Smooth muscle cell (in vitro differentiated cells): ENCODE measurements at regions not wholly inside any gene's neighbourhood (a gene's known extent, or its start where the extent isn't known, plus 50 kb on each side); places are given as distances from the start of the nearest gene placed in this dataset.

Experiments
- DNase-seq: peaks from one replicate; lab custom pipeline; 2025; ENCODE audit not compliant: unreplicated experiment; lab: John Stamatoyannopoulos, UW
- H2AFZ ChIP-seq: fragments of 200-600 bp; sonication (generic); 2 replicates; pipeline ENCODE4 v1.6.0; 2016; ENCODE audit warnings: antibody characterized with exemption, low read depth, mild to moderate bottlenecking
- H3F3A ChIP-seq: fragments of 200-600 bp; sonication (generic); 2 replicates; pipeline ENCODE4 v1.6.0; 2017; ENCODE audit warnings: antibody characterized with exemption, low read depth
- H3K27ac ChIP-seq: fragments of 200-600 bp; sonication (generic); 2 replicates; pipeline ENCODE4 v1.5.1; 2016; ENCODE audit warnings: low read depth, mild to moderate bottlenecking
- H3K27me3 ChIP-seq: fragments of 200-600 bp; sonication (generic); 2 replicates; pipeline ENCODE4 v1.6.1; 2016; ENCODE audit warnings: low read depth, mild to moderate bottlenecking
- H3K36me3 ChIP-seq: fragments of 200-600 bp; sonication (generic); 2 replicates; pipeline ENCODE4 v1.5.1; 2016; ENCODE audit warnings: low read depth
- H3K4me1 ChIP-seq: fragments of 200-600 bp; sonication (generic); 2 replicates; pipeline ENCODE4 v1.5.1; 2016; ENCODE audit warnings: low read depth
- H3K4me2 ChIP-seq: fragments of 200-600 bp; sonication (generic); 2 replicates; pipeline ENCODE4 v1.6.0; 2016; ENCODE audit warnings: mild to moderate bottlenecking
- H3K4me3 ChIP-seq: fragments of 200-600 bp; sonication (generic); 2 replicates; pipeline ENCODE4 v1.5.1; 2016; ENCODE audit warnings: mild to moderate bottlenecking
- H3K79me2 ChIP-seq: fragments of 200-600 bp; sonication (generic); 2 replicates; pipeline ENCODE4 v1.6.0; 2016; ENCODE audit warnings: low read depth, mild to moderate bottlenecking
- H3K9ac ChIP-seq: fragments of 200-600 bp; sonication (generic); 2 replicates; pipeline ENCODE4 v1.6.0; 2016; ENCODE audit warnings: low read depth
- H3K9me3 ChIP-seq: fragments of 200-600 bp; sonication (generic); replicated peaks from 2 replicates; pipeline ENCODE4 v1.5.1; 2016; ENCODE audit warnings: low read depth
- H4K20me1 ChIP-seq: fragments of 200-600 bp; sonication (generic); 2 replicates; pipeline ENCODE4 v1.6.0; 2016; ENCODE audit warnings: low read depth
- WGBS: methylation state at CpG from one replicate; pipeline ENCODE4 v1.1.7; 2016; ENCODE audit warnings: low lambda C conversion rate; 5-methylcytosine and 5-hydroxymethylcytosine counted together
- TF ChIP-seq, protein P1 (sequence below): fragments of 200-600 bp; sonication (generic); IDR thresholded peaks from 2 replicates; pipeline ENCODE4 v1.5.1; 2017; ENCODE audit warnings: borderline replicate concordance, mild to moderate bottlenecking, antibody characterized with exemption; ENCODE audit not compliant: insufficient read depth, poor library complexity, severe bottlenecking

DNA sequence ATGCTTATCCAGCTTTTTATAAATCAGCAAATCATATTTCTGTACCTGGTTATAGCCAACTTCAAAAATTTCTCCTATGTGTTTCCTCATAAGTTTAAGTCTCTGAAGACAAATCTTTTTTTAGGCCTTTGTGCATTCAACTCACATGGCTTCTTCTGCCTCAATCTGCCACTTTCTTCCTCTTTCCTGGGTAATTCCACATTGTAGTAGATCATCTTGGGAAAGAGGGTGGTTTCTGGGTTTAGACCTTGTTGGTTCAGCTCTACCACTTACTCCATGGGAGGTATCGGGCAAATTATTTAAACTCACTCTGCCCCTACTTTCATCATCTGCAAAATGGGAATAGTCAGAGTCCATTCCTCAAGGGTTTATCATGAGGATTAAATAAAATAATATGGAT lies 707.0 kb upstream of the ZEB2 start:
- H3K36me3 ChIP-seq: no peaks in the 10 kb centered on the region
- TF ChIP-seq, protein P1, sequence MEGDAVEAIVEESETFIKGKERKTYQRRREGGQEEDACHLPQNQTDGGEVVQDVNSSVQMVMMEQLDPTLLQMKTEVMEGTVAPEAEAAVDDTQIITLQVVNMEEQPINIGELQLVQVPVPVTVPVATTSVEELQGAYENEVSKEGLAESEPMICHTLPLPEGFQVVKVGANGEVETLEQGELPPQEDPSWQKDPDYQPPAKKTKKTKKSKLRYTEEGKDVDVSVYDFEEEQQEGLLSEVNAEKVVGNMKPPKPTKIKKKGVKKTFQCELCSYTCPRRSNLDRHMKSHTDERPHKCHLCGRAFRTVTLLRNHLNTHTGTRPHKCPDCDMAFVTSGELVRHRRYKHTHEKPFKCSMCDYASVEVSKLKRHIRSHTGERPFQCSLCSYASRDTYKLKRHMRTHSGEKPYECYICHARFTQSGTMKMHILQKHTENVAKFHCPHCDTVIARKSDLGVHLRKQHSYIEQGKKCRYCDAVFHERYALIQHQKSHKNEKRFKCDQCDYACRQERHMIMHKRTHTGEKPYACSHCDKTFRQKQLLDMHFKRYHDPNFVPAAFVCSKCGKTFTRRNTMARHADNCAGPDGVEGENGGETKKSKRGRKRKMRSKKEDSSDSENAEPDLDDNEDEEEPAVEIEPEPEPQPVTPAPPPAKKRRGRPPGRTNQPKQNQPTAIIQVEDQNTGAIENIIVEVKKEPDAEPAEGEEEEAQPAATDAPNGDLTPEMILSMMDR: no peak
- no peaks in the 10 kb centered on the region for H3K9me3 ChIP-seq
- H3K79me2 ChIP-seq: no peaks in the 10 kb centered on the region
- WGBS: 97% methylated on average over 1 of the region's 1 CpG
- H3K4me2 ChIP-seq: no peak overlapping the region
- H4K20me1 ChIP-seq: no peaks in the 10 kb centered on the region
- no peak for DNase-seq
- no peaks in the 10 kb centered on the region for H3F3A ChIP-seq
- no peaks in the 10 kb centered on the region for H3K27me3 ChIP-seq
- H3K4me1 ChIP-seq: peaks cover 4% of the 10 kb centered on the region
- no peak overlapping the region for H3K4me3 ChIP-seq
- no peak overlapping the region for H3K9ac ChIP-seq
- H3K27ac ChIP-seq: no peak overlapping the region
- H2AFZ ChIP-seq: no peak overlapping the region

DNA sequence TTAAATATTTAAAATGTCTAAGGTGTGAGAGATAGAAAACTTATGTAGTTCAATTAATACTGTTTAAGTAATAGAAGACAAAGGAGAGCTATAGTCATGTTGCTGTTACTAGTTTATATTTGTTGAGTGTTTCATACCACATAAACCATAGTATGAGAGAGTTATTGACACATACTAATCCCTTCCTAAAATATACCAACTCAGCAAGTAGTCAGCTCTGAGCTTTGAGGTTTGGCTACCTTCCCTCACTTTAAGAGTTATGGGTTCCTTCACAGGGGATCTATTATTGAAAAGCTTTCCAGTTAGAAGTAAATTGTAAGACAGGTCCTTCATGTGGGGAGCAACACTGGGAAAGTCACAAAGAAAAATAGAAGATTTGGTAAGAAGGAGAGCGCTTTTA lies 701.6 kb upstream of the ZEB2 start:
- Histone ChIP-seq H3K9ac (no peak overlapping the region), H3F3A (no peaks in the 10 kb centered on the region), H4K20me1 (no peaks in the 10 kb centered on the region), H3K4me2 (no peak overlapping the region), H3K27ac (no peak overlapping the region), H3K36me3 (no peaks in the 10 kb centered on the region), H3K4me1 (no peaks in the 10 kb centered on the region), H3K79me2 (no peaks in the 10 kb centered on the region), H3K27me3 (no peaks in the 10 kb centered on the region), H2AFZ (no peak overlapping the region), H3K9me3 (no peaks in the 10 kb centered on the region), H3K4me3 (no peak overlapping the region)
- WGBS: 97% methylated on average over 1 of the region's 1 CpG
- DNase-seq: no peak
- TF ChIP-seq, protein P1: no peak

DNA sequence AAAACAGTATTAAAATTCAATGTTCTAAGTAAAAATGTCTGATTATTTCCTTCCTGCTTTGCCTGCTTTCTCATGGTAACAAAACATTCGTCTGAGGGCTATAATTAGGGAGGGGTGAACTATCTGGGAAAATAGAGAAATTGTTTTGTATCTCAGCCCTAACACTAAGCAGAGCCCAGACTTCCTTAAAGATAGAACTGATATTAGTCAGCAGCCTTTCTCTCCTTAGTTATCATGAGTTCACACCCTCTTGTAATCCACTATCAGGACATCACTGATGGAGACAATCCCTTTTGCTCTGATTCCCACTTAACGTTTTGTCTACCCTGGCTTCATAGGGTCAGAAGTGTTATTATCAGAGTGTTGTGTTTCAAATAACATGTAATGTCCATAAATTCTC lies 701.1 kb upstream of the ZEB2 start:
- H3K27me3 ChIP-seq: no peaks in the 10 kb centered on the region
- H3K4me2 ChIP-seq: no peak overlapping the region
- no peaks in the 10 kb centered on the region for H3K79me2 ChIP-seq
- no peak overlapping the region for H3K27ac ChIP-seq
- H3K4me1 ChIP-seq: no peaks in the 10 kb centered on the region
- no peak overlapping the region for H3K9ac ChIP-seq
- WGBS: 28% methylated on average over 2 of the region's 2 CpGs
- no peak overlapping the region for H2AFZ ChIP-seq
- no peak for DNase-seq
- H3F3A ChIP-seq: no peaks in the 10 kb centered on the region
- TF ChIP-seq, protein P1: no peak
- no peak overlapping the region for H3K4me3 ChIP-seq
- H4K20me1 ChIP-seq: no peaks in the 10 kb centered on the region
- H3K36me3 ChIP-seq: no peaks in the 10 kb centered on the region
- no peaks in the 10 kb centered on the region for H3K9me3 ChIP-seq

DNA sequence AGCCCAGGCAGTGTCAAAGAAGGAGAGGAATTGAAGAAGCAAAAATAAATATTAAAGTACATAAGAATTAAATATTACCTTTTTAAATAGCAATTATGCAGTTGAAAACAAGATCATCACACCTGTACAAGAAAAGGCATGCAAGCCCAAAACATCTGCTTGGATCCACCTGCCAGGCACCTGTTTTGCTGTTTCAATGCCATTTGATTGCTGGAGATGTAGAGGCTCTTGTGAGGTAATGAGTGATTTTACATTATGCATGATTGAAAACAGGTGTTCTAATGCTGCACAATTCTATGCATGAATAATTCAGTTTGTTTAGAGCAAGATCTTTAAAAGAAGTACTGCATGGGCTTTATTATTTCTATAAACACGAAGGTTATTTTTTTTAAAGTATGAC lies 700.6 kb upstream of the ZEB2 start:
- no peaks in the 10 kb centered on the region for H3K27me3 ChIP-seq
- 87% methylated on average over 1 of the region's 1 CpG for WGBS

More for the DNA sequence above, 700.6 kb upstream of the ZEB2 start:
- DNase-seq: no peak
- TF ChIP-seq, protein P1: no peak
- Histone ChIP-seq H2AFZ (no peak overlapping the region), H4K20me1 (no peaks in the 10 kb centered on the region), H3K4me2 (no peak overlapping the region), H3K79me2 (no peaks in the 10 kb centered on the region), H3K9ac (no peak overlapping the region), H3K4me3 (no peak overlapping the region), H3K9me3 (no peaks in the 10 kb centered on the region), H3K4me1 (no peaks in the 10 kb centered on the region), H3K27ac (no peak overlapping the region), H3F3A (no peaks in the 10 kb centered on the region), H3K36me3 (no peaks in the 10 kb centered on the region)
